ENCODE measurements at regions not wholly inside any gene's neighbourhood (a gene's known extent, or its start where the extent isn't known, plus 50 kb on each side); places are given as distances from the start of the nearest gene placed in this dataset.
"Not testable (repeated sequence)": the region's sequence is repeated elsewhere in the genome, so short reads cannot be mapped to it uniquely, and the experiment has no call there.

DNA sequence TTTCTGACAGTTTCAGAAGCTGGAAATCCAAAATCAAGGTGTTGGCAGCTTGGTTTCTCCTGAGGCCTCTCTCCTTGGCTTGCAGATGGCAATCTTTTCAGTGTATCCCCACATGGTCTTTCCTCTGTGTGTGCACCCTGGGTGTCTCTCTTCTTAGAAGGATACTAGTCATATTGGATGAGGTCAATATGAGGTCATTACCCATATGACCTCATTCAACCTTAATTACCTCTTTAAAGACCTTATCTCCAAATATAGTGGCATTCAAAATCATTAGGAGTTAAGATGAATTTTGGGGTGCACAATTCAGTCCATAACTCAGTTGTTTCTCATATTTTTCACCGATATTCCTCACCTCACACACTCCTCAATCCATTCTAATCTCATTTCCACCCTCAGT lies 92.4 kb upstream of the TGM3 start:
- no peak for DNase-seq (ENCODE audit: insufficient read length, low spot score)
- no peak for FAIRE-seq

DNA sequence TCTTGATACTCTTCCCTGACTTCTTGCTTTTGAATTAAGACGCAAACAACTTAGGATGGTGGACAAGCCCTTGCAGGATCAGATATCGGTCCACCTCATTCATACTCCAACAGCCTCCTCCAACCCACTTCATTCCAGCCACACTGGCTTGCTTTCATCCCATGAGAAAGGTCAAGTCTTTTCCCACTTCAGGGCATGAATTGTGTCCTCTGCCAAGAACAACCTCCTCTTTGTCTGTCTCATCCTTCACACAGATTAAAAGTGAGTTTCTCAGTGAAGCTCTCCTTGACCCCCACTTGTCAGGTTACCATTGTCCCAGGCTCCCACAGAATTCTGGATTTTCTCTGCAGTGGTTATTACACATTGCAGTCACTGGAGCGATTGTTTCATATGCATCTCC lies 91.8 kb upstream of the TGM3 start:
- DNase-seq (ENCODE audit: insufficient read length, low spot score): no peak
- FAIRE-seq: no peak

DNA sequence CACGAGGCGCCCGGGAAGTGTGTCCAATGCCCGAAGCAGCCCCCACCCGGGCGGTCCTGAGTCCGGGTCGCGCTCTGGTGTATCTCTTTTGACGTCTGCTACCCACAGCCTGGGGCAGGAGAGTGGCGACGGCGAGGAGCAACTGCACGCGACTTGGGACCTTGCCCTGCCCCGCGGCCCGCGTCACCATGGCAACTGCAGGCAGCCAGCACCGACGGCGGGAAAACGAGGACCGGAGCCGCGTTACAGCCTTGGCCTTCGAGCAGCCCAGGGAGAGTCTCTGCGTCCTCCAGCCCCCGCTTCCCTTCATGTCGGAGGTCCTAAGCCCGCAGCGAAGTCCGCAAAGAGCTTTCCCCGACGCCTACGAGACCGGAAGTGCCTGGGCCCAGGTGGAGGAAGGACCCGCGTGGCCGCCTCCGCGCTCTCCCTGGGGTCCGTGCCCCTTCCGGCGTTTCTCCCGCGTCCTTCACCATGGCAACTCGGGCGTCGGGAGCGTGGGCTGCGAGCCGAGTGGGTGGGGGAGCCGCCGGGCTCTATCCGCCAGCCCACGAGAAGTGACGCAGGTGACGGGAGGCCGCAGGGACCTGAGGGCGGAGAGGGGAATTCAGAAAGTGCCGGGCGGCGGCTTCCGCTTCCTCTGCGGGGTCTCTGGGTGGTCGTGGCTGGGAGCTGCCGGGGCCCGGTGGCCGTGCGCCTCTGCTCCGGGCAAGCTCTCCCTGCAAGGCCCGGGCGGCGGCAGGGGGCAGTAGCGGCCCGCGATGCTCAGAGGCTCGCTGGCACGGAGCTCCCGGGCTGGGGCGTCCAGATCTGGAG lies 88.6 kb upstream of the TGM3 start:
- DNase-seq (ENCODE audit: insufficient read length, low spot score): peak; percentile 64
- FAIRE-seq: no peak

DNA sequence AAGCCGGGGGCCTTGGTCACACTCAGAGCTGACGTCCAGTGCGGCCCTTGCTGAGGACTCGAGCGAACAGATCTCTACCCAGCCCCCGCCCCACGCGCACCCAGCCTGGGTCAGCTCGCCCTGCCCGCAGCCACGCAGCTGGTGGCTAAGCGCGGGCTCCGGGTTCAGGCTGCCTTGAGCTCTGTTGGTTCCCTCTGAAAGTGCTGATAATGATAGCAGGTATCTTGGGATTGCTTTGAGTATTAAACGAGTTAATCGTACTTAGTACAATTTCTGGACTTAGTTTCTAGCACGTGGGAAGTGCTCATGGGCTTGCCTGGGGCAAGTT lies 88.1 kb upstream of the TGM3 start:
- DNase-seq (ENCODE audit: insufficient read length, low spot score): no peak
- FAIRE-seq: no peak

DNA sequence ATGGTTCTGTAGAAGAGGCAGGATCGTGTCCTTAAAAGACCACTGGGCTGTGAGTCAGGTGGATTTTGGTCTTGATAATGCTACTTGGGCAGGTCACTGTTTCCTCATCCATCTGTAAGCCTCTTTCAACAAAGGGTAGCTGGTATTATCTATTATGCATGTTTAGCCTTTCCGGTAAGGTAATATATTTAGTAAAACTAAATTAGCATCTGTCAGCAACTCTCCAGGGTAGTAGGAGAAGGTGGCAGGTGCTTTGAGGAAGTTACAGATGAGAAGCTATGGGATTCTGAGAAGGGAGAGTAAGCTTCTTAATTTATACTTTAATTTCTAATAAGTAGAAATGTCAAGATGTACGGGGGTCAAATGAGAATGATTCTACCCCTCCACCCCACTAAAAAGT lies 86.9 kb upstream of the TGM3 start:
- DNase-seq (ENCODE audit: insufficient read length, low spot score): no peak
- no peak for FAIRE-seq

DNA sequence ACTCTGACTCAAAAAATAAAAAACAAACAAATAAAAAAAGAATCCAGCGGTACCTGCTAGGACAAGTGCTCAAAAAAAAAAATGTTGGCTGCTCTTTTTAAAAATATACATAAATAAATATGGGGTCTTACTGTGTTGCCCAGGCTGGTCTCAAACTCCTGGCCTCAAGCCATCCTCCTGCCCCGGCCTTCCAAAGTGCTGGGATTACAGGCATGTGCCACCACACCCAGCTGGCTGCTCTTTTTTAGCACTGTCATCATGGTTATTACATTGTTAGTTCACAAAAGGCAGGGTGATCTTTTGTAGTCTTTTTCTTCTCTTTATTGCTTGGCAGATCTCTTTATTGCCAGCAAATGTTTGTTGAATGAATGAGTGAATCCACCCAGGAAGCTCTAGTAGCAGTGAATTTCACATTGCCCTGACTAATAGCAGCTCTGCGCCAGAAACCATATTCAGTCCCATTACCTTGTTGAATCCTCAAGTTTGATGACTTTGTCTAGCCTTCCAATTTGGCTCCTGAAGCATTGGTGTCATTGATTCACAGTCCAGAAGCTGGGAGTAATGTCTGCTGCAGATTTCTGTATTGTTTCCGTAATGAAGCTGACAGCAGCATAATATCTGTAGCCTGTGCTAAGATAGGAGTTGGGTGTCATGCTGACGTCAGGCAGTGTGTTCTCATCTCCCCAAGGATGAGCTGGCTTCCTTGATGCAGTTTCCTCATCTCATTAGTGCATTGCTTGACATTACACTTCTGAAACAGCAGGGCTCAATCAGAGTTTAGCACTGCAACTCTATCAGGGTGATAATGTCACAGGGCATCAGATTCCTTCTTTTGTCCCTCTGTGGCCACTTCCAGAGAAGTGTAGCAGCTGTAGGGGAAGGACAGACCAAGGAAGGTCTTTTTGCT lies 84.9 kb upstream of the TGM3 start:
- FAIRE-seq: no peak

DNA sequence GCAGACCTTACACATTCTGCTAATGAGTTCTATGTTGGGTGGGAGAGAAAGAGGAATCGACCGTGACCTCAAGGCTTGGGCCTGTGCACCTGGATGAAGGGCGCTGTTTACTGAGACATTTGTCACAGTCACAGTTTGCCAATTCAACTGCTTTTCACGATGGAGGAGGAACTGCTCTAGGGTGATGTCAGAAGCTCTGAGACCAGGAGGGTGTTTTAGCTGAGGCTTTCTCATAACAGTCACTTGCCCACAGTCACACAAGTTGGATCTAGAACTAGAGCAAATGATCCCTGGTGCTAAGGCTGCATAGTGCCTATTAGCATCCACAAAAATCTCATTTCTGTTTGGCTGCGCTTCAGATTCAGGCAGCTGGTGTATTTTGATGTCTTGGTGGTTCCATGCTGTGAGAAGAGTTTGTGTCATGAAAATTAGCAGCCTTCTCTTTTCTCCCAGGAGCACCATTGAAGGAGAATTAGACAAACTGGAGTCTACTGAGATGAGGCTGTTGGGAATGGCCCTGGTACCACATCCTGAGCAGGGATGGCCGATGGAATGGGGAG lies 83.3 kb upstream of the TGM3 start:
- no peak for FAIRE-seq
- no peak for DNase-seq (ENCODE audit: insufficient read length, low spot score)

More for the DNA sequence above, 84.9 kb upstream of the TGM3 start:
- DNase-seq (ENCODE audit: insufficient read length, low spot score): no peak

DNA sequence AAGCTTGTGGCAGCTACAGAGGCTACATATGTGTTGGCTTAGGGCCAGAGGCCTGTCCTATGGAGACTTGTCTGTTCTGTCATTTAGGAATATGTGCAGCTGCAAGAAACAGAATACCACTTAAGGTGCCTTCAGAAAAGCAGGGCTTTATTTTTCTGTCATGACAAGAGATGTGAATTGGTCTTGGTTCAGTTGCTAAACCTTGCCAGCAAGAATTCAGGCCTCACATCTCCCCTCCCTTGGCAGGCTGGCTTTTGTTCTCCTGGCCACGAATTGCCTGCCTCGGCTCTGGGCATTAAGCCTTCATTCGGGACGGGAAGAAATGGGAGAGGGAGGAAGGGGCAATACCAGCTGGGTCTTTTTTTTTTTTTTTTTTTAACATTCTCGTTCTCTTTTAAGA lies 82.4 kb upstream of the TGM3 start:
- no peak for FAIRE-seq
- DNase-seq (ENCODE audit: insufficient read length, low spot score): no peak

DNA sequence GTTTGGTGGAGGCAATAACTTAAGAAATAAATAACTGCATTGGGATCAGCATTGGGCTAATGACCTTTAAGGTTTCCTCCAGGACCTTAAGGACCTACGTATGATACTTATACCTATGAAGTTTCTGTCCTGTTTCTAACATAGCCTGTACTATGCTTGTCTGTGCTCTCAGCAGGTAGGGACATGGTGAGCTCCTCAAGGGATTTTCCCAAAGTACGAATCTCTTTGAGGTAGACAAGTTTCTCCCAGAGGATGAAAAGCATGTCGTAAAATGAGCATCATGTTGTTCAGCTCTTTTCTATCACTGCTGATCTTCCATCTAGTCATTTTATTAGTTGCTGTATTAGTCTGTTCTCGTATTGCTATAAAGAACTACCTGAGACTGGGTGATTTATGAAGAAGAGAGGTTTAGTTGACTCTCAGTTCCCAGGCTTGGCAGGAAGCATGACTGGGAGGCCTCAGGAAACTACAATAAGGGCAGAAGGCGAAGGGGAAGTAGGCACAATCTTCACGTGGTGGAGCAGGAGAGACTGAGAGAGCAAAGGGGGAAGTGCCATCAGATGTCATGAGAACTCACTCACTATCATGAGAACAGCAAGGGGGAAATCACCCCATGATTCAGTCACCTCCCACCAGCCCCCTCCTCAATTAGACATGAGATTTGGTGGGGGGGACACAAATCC lies 77.8 kb upstream of the TGM3 start:
- DNase-seq (ENCODE audit: insufficient read length, low spot score) (no peak), FAIRE-seq (peak; percentile 40)

DNA sequence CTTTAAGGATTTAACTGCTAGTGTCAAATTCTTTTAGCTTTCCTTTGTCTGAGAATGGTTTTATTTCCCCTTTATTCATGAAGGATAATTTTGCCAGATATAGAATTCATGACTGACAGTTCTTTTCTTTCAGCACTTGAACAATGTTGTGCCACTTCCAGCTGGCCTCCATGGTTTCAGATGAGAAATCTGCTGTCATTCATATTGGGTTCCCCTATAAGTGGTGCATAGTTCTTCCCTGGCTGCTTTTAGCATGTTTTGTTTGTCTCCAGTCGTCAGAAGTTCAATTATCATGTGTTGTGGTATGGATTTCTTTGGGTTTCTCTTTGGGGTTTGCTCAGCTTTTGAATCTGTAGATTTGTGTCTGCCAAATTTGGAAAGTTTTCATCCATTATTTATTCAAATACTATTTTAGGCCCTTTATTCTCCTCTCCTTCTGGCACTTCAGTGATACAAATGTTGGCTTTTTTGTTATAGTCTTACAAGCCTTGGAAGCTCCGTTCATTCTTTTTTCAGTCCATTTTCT lies 76.3 kb upstream of the TGM3 start:
- no peak for FAIRE-seq
- no peak for DNase-seq (ENCODE audit: insufficient read length, low spot score)

DNA sequence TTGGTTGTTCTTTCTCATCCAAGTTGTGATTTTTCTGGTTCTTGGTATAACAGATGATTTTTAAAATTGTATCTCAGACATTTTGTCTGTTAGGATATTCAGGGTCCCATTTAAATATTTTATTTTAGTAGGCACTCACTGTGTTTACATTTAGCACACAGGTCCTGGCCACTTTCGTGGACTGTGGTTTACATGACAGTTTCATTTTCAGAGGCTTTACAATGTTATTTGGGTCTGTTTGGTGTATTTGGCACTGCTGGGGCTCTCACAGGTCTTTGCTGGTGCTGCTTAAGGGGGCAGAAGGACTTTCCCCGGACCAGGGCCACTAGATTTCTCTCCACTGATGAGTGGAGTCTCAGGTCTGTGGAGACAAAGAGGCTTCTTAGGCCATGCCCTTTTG lies 75.5 kb upstream of the TGM3 start:
- DNase-seq (ENCODE audit: insufficient read length, low spot score): no peak
- FAIRE-seq: no peak

DNA sequence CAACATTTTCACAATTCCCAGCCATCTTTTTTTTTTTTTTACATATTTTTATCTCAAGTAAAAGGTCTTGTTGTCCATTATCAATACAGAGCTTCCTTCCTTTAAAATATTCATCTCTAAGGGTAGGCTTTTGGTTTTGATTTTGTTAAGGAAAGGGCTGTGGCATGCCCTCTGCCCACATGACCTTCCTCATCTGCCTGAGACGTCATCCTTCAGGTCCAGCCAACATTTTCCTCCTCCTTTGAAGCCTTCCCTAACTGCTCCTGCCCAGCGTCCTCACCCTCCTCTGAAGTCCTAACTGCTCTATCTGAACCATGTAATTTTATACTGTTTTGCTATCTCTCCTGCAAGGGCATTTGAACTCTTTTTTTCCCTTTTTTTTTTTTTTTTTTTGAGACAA lies 73.9 kb upstream of the TGM3 start:
- FAIRE-seq (no peak), DNase-seq (ENCODE audit: insufficient read length, low spot score) (no peak)

DNA sequence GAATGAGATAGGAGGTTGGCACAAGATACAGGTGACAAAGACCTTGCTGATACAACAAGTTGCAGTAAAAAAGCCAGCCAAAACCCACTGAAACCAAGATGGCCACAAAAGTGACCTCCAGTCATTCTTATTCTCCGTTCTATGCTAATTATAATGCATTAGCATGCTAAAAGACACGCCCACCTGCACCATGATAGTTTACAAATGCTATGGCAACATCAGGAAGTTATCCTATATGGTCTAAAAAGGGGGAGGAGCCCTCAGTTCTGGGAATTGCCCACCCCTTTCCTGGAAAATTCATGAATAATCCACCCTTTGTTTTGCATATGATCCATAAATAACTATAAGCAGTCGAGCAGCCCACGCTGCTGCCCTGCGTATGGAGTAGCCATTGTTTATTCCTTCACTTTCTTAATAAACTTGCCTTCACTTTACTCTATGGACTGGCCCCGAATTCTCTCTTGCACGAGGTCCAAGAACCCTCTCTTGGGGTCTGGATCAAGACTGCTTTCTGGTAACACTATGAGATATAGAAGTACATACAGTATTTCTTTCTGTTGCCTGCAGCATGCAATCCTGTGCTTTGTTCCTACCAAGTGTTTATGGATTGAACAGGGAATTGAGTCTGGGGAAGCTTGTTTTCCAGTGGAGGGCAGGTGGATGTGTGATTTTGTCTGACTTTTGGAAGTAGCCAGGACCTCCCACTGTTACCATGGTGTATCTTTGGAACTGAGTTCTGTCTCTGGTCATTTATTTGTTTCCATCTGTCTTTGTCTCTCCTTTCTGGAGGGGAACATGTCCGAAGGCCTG lies 72.0 kb upstream of the TGM3 start:
- DNase-seq (ENCODE audit: insufficient read length, low spot score) (no peak), FAIRE-seq (no peak)

DNA sequence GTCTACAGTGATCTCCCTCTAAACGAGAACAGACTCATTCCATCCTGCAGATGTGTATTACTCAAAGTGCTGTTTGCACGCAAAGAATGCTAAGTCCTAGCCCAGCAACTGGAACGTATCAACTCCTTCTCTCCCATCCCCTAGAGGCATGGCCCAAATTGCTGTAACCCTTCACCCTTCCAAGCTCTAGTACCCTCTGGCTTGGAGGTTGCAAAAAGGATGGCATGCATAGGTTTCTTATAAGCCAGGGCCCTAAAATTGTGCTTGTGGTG lies 71.5 kb upstream of the TGM3 start:
- FAIRE-seq: no peak
- no peak for DNase-seq (ENCODE audit: insufficient read length, low spot score)

DNA sequence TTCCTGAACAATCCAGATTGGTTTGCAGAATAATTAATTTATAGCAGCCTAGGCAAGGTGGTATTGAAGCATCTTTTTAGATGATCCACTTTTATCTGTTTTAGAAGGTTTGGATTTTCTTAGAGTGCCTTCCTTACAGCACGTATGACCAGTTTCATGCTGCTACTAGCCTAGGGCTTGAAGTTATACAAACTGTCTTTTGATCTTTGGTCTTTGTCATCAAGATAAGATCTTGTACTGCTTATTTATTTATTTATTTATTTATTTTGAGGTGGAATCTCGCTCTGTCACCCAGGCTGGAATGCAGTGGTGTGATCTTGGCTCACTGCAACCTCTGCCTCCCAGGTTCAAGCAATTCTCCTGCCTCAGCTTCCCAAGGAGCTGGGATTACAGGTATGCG lies 68.5 kb upstream of the TGM3 start:
- not testable (repeated sequence) for DNase-seq (ENCODE audit: insufficient read length, low spot score)

DNA sequence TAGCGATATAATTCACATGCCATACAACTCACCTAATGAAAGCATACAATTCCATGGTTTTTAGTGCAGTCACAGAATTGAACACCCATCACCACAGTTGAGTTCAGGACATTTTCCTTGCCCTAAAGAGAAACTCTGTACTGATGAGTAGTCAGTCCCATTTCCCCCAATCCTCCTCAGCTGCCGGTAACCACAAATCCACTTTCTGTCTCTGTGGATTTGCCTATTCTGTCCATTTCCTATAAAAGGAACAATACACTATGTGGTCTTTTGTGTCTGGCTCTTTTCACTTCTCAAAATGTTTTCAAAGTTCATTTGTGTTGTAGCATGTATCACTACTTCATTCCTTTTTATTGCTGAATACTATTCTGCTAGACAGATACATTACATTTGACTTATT lies 67.9 kb upstream of the TGM3 start:
- DNase-seq (ENCODE audit: insufficient read length, low spot score) (no peak), FAIRE-seq (no peak)

More for the DNA sequence above, 68.5 kb upstream of the TGM3 start:
- FAIRE-seq: not testable (repeated sequence)

DNA sequence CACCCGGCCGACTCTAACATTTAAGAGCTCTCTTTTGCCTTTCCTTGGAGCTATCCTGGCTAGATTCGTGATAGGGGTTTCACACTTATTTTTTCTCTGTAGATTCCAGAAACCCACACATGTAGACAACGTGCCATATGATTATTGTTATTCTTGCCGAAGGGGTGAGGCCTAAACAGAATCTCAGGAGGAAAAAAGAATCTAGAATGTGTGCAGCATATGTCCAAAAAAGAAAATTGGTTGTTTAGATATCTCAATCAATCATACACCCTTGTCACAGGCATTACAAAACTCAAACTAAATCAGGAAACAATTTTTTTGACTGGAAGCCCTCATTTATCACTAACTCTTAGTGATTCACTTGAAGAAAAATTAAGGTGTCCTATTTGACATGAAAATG lies 66.9 kb upstream of the TGM3 start:
- DNase-seq (ENCODE audit: insufficient read length, low spot score) (no peak), FAIRE-seq (no peak)

DNA sequence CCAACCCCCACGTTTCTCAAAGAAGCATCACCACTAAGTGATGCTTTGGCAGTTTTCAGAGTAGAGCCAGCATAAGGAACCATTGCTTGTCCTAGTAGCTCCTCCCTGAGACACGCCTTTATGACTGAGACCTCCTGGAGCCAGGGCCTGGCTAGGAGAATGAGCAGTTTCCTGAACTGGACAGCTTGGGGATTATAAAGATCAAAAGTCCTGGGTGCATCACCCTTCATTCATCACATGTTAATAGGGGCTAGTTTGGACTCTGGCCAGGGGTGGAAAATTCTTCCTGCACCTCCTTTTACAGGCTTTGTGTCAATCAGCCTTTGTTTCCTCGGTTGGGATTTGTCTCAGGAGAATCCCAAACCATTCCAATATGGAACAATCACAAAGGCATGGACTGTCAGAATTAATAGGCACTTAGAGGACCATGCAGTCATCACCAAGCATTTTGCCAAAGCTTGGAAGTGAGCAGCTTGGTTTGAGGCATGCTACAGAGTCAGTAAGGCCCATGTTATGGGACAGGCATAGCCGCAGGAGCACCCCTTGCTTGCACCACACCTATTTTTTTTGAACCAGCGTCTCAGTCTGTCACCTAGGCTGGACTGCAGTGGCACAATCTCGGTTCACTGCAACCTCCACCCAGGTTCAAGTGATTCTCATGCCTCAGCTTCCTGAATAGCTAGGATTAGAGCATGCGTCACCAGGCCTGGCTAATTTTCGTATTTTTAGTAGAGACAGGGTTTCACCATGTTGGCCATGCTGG lies 64.9 kb upstream of the TGM3 start:
- DNase-seq (ENCODE audit: insufficient read length, low spot score) (no peak), FAIRE-seq (no peak)

DNA sequence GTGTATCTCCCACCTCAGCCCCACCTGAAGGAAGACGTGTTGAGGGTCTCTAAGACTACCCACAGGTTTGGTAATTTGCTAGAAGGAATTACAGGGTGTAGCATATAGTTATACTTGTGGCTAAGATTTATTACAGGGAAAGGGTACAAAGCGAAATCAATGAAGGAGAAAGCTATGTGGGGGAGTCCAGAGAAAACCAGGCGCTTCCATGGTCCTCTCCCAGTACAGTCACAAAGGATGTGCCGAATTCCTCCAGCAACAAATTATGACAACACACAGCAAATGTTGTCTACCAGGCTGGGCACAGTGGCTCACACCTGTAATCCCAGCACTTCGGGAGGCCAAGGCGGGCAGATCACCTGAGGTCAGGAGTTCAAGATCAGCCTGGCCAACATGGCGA lies 64.1 kb upstream of the TGM3 start:
- no peak for FAIRE-seq
- no peak for DNase-seq (ENCODE audit: insufficient read length, low spot score)

Data from GM19239 (cell line).